ENCODE measurements at regions not wholly inside any gene's neighbourhood (a gene's known extent, or its start where the extent isn't known, plus 50 kb on each side); places are given as distances from the start of the nearest gene placed in this dataset.
A peak's percentile ranks its signal among the peaks of the same experiment; 100 is the strongest.
"Not testable (repeated sequence)": the region's sequence is repeated elsewhere in the genome, so short reads cannot be mapped to it uniquely, and the experiment has no call there.

DNA sequence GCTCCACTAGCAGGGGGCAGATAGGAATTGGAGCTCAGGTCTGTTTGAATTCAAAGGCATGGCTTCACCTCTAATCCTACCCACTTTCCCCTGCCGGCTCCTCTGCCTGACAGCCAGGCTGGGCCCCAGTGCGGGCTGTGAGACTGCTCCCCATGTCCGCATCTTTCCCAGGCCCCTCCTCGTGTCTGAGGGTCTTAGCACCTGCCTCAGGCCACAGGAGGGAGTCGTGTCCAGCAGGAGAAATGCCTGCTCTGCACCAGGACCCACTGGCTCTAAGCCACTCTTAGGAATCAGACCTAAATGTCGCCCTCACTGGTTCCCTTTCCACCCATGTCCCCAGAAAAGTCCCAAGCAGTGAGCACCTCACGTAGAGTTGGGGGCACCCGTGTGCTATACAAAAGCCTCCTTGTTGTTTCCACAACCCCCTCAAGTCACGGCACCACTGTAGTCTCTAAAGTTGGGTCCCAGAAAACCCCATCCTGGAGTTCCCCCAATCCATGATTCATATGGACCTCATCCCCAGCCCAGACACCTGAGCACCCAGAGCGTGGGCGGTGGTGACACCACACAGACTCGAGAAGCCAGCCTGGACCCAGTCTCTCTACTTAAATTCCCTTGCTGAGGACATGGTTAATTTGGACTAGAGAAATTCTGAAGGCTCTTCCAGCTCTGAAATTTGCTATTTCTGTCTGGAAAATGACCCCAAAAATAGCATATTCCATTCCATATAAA, 466.4 kb upstream of the ZMIZ1 start:
- no peak for DNase-seq

- DNase-seq = no peak
Observed at GRCh38 chr10:78604286-78604685, 464.5 kb upstream of the ZMIZ1 start.

DNA sequence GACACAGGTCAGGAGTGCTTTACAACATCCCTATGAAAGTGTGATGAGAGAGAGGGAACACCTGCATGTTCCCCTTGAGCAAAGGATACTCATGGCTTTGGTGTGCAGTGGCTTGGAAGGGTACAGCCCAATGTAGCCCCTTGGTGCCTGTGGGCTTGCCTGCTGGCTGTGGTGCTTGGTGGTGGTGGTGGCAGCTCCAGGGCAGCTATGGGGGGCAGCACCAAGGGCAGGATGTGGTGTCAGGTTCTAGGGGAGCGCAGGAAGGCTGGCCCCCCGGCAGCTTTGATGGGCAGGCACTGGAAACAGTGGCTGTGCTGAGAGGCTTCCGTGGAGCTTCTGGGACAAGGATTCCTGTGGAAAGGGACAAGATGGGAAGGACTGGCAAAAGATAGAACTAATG, 464.0 kb upstream of the ZMIZ1 start:
- no peak for DNase-seq

DNA sequence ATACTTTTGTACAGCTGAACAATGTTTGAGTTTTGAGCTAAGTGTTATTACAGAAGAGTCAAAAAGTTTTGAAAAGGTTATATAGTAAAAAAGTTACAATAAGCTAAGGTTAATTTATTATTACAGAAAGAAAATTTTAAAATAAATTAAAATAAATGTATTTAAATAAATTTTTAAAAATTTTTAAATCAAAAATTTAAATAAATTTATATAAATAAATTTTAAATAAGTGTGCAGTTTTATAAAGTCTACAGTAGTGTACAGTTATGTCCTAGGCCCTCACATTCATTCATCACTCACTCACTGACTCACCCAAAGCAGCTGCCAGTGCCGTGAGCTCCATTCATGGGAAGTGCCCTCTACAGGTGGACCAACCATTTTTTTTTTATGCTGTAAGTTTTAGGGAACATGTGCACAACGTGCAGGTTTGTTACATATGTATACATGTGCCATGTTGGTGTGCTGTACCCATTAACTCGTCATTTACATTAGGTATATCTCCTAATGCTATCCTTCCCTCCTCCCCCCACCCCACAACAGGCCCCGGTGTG, 462.9 kb upstream of the ZMIZ1 start:
- no peak for DNase-seq

DNA sequence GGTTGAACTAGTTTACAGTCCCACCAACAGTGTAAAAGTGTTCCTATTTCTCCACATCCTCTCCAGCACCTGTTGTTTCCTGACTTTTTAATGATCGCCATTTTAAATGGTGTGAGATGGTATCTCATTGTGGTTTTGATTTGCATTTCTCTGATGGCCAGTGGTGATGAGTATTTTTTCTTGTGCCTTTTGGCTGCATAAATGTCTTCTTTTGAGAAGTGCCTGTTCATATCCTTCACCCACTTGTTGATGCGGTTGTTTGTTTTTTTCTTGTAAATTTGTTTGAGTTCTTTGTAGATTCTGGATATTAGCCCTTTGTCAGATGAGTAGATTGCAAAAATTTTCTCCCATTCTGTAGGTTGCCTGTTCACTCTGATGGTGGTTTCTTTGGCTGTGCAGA, 462.0 kb upstream of the ZMIZ1 start:
- DNase-seq = not testable (repeated sequence)

DNA sequence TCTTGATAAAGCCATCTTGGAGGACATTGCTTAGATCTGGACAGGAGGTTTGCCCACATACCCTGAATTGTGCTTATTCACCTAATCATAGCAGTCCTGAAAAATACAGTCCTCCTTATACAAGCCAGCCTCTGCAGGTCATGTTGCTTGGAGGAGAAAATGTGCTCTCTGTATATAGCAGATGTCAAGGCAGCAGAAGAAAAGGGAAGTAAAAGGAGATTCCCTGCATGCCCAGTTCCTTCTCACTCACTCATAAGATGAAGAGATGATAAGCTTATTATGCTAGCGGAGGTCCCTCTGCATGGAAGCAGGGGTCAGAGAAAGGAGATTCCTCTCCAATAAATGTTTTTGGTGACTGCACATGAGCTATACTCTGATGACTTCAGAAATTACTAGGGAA, 458.8 kb upstream of the ZMIZ1 start:
- no peak for DNase-seq

GRCh38 chr10:78613132-78613531, 455.6 kb upstream of the ZMIZ1 start:
- no peak for DNase-seq

- no peak for DNase-seq
Observed at GRCh38 chr10:78614267-78614666, 454.5 kb upstream of the ZMIZ1 start.

DNA sequence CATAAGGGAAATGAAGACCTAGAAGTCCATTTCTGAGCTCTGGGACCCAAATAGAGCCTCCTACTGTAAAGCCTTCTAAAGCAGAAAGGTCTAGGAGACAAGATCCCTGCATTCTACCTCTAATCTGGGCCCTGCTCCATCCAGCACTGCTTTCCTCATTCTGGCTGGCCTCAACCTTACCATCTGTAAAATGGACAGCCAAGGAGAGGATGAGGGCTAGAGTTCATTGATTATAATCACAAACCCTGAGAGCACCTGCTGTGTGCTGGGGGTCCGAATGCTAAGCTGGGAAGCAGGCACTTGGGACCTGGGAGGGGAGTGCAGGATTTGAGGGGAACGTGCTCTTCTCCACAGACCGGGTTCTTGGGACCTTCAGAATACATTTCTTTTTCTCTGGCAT, 454.0 kb upstream of the ZMIZ1 start:
- DNase-seq = no peak

- no peak for DNase-seq
Observed at GRCh38 chr10:78616125-78616695, 452.6 kb upstream of the ZMIZ1 start.

DNA sequence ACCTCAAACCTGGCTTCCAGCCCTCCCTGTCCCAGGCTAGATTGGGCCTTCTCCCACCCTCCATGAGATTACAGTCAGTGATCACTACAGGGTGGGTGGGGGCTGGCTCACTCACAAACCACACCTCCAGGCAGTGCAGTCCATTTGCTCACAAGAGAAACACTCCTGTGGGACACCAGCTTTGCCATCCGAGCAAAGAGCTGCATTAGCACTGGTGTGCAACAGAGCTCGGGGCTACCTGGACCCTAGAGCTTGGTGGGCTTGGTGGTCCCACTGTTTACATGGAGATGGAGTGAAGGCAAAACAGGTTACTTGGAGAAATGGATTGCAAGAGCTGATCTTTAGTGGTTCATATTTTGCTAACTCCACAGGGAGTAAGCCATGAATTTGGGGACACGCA, 451.7 kb upstream of the ZMIZ1 start:
- DNase-seq = no peak

DNA sequence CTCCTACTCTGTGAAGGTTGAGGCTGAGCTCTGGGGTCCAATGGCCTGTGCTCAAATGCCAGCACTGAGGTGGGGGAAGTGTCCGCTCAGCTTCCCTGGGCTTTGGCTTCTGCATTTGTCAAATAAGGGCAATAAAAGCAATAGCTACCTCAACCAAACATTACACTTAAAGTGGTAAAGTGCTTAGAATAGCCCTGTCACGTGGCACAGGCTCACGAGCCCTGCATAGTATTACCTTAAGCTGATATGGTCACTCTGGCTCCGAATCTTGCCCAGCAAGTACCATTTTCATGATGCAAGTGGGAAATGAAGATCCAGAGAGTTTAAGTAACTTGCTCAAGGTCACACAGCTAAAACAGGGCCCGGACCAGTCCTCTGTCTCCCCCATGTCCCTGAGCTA, 451.1 kb upstream of the ZMIZ1 start:
- DNase-seq = no peak

DNA sequence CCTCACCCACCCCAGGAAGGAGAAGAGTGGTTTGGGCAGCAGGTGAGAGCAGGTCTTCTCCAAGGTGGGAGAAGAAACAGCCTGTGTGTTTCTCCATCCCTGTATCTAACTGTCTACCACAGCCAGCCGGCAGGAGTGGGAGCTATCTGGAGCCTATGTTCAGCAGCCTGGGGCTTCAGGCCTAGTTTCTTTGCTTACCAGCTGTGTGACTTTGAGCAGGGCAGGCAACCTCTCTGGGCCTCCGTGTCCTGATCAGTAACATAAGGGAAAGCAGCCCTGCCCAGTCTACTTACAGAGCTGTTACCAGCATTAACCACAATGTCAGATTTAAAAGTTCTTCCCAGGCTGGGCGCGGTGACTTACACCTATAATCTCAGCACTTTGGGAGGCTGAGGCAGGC, 450.7 kb upstream of the ZMIZ1 start:
- no peak for DNase-seq

GRCh38 chr10:78619115-78619851, 449.5 kb upstream of the ZMIZ1 start:
- no peak for DNase-seq

DNA sequence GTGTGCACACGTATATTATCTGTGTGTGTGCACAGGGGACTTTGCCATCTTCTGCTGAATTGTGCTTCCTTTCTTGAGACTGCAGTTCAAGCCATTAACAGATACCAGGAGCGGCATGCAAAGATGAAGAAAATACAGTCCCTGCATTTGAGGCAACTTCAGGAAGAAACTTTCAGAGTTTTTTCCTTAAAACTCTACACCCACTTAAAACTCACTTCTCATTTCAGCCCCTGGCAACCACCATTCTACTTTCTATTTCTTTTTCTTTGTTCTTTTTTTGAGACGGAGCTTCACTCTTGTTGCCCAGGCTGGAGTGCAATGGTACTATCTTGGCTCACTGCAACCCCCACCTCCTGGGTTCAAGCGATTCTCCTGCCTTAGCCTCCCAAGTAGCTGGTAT, 448.9 kb upstream of the ZMIZ1 start:
- DNase-seq = no peak

DNA sequence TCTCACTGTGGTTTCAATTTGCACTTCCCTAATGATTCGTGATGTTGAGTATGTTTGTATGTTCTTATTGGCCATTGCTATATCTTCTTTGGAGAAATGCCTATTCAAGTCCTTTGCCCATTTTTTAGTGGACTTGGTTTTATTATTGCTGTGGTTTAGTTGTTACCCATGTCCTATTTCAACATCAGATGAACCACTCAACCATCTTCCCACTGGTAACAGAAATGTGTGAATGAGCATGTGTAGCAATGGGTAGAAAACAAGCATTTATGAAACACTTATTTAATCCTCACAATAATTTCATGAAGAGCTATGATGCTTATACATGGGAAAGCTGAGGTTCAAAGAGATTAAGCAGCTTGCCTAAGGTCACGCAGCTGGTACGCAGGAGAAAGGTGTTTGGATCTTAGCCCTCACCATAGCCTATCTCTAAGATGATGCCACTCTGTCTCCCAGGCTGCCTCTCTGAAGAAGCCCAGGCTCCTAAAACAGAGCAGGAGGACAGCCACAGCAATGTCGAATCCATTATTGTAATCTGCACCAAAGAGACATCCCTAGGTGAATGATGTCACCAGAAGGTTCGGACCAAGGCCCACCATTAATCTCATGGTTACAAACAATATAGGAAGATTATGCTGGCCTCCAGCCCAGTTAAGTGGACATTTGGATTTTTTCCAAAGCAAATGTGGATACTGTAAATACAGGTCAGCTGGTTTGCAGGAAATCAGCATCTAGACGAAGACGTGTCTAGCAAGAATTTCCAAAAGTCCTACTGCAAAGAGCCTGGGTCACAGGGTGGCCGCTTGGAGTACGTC, 447.6 kb upstream of the ZMIZ1 start:
- peak; percentile 84 for DNase-seq

- no peak for DNase-seq
Observed at GRCh38 chr10:78623578-78624215, 445.1 kb upstream of the ZMIZ1 start.

DNA sequence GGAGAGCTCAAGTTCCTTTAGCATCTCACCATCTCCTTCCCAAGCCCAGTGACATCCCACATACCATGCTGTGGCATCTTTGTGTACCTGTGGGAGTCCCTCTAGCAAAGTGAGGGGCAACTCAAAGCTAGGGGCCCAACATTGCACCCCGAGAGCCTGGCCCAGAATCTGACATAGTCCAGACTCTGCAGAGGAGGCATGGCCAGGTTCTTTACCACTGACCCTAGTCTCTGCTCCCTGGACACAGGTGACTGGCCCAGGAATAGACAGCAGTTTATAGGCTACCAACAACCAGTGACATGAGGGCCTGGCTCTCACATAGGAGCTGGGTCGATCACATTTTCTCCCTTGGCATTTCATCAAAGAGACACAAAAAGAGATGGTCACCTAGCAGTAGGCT, 444.0 kb upstream of the ZMIZ1 start:
- DNase-seq = no peak

- peak; percentile 41 for DNase-seq
Observed at GRCh38 chr10:78626471-78626870, 442.3 kb upstream of the ZMIZ1 start.

DNA sequence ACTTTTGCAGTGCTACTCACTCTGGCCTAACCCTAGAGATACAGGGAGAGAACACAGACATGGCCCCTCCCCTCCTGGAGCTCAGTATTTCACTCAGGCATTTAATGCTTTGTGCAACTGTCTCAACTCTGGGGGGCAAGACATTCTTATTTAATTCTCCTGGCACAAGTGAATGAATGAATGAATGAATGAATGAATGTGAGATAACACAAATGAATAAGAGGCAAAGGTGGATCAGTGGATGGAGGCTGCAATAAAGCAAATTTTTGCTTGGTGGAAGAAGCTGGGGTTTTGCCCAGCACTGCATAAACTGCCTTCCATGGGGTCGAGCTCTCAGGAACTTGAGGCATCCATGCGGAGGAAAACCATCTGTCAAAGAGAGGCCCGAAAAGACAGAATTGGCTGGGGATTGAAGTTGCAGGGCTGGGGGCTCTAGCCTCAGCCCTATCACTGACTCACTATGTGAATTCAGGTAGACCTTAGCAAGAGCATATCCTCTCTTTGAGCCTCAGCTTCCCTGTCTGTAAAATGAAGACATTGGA, 441.4 kb upstream of the ZMIZ1 start:
- DNase-seq = no peak

DNA sequence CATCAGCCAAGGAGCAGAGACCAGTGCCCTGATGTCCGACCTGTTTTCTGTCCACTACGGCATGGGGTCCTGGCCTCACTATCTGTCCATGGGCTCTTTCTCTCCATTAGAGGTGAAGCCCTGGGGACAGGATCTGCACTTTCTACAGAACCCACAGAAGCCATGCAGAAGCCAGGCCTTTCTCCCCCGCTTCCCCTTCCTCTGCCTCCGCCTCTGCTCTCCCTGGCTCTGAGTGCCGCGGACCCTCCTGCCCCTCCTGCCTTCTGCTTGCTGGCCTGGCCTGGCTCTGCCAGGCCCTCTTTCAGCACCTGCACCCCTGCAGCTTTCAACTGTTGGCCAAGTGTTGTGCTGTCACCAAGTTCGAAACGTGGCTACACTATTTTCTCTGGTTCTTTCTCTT, 439.8 kb upstream of the ZMIZ1 start:
- no peak for DNase-seq

DNA sequence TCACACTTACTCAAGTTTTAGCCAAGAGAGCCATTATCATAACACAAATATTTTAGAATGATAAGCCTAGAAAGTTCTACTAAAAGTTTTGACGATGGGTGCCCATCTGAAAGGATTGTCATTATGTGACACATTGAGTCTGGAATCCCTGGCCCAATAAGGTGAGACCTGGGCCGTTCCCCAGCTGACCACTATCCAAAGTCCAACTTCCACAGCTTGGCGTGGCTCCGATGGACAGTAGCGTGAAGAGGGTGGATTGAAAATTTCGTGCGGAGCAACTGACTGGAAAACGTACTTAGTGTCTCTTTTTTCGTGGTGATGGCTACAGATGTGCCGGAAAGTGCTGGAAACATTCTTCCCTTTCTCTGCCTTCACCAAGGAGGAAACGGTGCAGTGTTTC, 439.0 kb upstream of the ZMIZ1 start:
- no peak for DNase-seq
